Lower leg skin (tissue), 3 donors: ENCODE measurements at regions not wholly inside any gene's neighbourhood (a gene's known extent, or its start where the extent isn't known, plus 50 kb on each side); places are given as distances from the start of the nearest gene placed in this dataset.

Experiments
- POLR2A ChIP-seq, 2 donors: fragments of 450-650 bp; IDR thresholded peaks; one replicate each; pipeline ENCODE4 v1.6.1; 2016 to 2017; ENCODE audit warnings: antibody characterized with exemption in 2 of 2, mild to moderate bottlenecking in 1 of 2, moderate library complexity in 1 of 2
- TF ChIP-seq, protein P1 (sequence below), 3 donors: fragments of 450-650 bp; IDR thresholded peaks; one replicate each; pipeline ENCODE4 v1.5.1; 2016; ENCODE audit warnings: antibody characterized with exemption in 3 of 3, mild to moderate bottlenecking in 3 of 3, moderate library complexity in 2 of 3

DNA sequence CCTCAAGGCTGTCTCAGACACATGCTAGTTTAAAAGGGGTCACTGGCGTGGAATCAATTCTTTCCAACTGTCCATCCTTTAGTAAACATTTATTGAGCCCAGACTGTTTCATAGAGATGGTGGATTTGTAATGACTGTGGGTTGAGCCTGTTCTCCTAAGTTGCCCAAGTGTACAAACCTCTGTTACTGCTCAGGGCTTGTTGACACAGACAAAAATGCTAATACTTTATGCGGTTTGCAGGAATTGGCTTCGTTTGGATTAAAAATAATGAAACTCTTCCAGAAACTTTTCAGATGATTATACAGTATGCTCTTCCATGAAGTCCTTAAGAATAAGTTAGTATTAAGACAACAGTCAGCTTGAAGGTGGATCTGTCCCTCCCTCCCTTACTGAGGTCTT is 83.6 kb upstream of the MGAT5 start:
- TF ChIP-seq, protein P1, sequence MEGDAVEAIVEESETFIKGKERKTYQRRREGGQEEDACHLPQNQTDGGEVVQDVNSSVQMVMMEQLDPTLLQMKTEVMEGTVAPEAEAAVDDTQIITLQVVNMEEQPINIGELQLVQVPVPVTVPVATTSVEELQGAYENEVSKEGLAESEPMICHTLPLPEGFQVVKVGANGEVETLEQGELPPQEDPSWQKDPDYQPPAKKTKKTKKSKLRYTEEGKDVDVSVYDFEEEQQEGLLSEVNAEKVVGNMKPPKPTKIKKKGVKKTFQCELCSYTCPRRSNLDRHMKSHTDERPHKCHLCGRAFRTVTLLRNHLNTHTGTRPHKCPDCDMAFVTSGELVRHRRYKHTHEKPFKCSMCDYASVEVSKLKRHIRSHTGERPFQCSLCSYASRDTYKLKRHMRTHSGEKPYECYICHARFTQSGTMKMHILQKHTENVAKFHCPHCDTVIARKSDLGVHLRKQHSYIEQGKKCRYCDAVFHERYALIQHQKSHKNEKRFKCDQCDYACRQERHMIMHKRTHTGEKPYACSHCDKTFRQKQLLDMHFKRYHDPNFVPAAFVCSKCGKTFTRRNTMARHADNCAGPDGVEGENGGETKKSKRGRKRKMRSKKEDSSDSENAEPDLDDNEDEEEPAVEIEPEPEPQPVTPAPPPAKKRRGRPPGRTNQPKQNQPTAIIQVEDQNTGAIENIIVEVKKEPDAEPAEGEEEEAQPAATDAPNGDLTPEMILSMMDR (IDR thresholded peaks at IDR 0.05): no peak
- TF ChIP-seq POLR2A (IDR thresholded peaks at IDR 0.05): no peak
